Gastroesophageal sphincter (tissue), 3 donors: ENCODE measurements at regions not wholly inside any gene's neighbourhood (a gene's known extent, or its start where the extent isn't known, plus 50 kb on each side); places are given as distances from the start of the nearest gene placed in this dataset.
"Not testable (repeated sequence)": the region's sequence is repeated elsewhere in the genome, so short reads cannot be mapped to it uniquely, and the experiment has no call there.

Experiments used
- EP300 ChIP-seq: sonication (generic); formaldehyde crosslinking; IDR thresholded peaks from one replicate; pipeline ENCODE4 v1.6.1; 2017; ENCODE audit warnings: antibody characterized with exemption, mild to moderate bottlenecking
- POLR2A ChIP-seq, 2 donors: fragments of 450-650 bp; IDR thresholded peaks; one replicate each; pipeline ENCODE4 v1.6.1; 2017; ENCODE audit warnings: antibody characterized with exemption in 2 of 2, mild to moderate bottlenecking in 2 of 2, moderate library complexity in 1 of 2
- POLR2AphosphoS5 ChIP-seq: sonication (generic); formaldehyde crosslinking; IDR thresholded peaks from one replicate; pipeline ENCODE4 v1.6.1; 2017; ENCODE audit warnings: antibody characterized with exemption
- TF ChIP-seq, protein P1 (sequence below), 4 experiments: fragments of 200-600 bp in 2 of 4; fragments of 450-650 bp in 2 of 4; sonication (generic) in 1 of 4; IDR thresholded peaks; one replicate each; pipeline ENCODE4 v1.5.1; 2017 to 2019; ENCODE audit warnings: antibody characterized with exemption in 4 of 4, mild to moderate bottlenecking in 2 of 4, moderate library complexity in 2 of 4

DNA sequence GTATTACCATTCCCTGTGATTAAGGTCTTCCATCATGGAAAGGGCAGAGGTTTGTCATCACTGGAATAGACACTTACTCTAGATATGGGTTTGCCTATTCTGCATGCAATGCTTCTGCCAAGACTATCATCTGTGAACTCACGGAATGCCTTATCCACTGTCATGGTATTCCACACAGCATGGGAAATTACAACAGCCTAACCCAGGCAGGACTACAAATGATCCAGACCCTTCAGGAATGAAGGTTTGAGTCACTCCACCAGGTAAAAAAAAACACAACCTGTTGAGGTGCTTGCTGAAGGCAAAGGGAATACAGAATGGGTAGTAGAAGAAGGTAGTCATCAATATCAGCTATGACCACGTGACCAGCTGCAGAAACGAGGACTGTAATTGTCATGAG is 89.0 kb upstream of the RANBP6 start:
- not testable (repeated sequence) for TF ChIP-seq EP300; POLR2A (IDR thresholded peaks at IDR 0.05); POLR2AphosphoS5
- TF ChIP-seq, protein P1, sequence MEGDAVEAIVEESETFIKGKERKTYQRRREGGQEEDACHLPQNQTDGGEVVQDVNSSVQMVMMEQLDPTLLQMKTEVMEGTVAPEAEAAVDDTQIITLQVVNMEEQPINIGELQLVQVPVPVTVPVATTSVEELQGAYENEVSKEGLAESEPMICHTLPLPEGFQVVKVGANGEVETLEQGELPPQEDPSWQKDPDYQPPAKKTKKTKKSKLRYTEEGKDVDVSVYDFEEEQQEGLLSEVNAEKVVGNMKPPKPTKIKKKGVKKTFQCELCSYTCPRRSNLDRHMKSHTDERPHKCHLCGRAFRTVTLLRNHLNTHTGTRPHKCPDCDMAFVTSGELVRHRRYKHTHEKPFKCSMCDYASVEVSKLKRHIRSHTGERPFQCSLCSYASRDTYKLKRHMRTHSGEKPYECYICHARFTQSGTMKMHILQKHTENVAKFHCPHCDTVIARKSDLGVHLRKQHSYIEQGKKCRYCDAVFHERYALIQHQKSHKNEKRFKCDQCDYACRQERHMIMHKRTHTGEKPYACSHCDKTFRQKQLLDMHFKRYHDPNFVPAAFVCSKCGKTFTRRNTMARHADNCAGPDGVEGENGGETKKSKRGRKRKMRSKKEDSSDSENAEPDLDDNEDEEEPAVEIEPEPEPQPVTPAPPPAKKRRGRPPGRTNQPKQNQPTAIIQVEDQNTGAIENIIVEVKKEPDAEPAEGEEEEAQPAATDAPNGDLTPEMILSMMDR (IDR thresholded peaks at IDR 0.05), result not testable (repeated sequence)
